IPS DF 19.7 (cell line): ENCODE measurements at regions not wholly inside any gene's neighbourhood (a gene's known extent, or its start where the extent isn't known, plus 50 kb on each side); places are given as distances from the start of the nearest gene placed in this dataset.

Source experiments
- DNase-seq: peaks from one replicate; pipeline ENCODE4 v3.0.0-alpha.2; 2013; ENCODE audit warnings: low read depth, low spot score

DNA sequence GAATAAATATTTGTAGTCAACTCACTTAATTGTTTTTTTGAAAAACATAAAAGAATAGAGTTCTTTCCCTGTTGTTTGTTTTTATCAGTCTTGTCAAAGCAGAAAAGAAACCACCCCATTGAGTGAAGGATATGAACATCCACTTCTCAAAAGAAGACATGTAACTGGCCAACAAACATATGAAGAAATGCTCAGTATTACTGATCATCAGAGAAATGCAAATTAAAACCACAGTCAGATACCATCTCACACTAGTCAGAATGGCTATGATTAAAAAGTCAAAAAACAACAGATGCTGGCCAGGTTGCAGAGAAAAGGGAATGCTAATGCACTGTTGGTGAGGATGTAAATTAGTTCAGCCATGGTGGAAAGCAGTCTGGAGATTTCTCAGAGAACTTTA is 326.1 kb upstream of the EMCN start:
- DNase-seq: no peak

DNA sequence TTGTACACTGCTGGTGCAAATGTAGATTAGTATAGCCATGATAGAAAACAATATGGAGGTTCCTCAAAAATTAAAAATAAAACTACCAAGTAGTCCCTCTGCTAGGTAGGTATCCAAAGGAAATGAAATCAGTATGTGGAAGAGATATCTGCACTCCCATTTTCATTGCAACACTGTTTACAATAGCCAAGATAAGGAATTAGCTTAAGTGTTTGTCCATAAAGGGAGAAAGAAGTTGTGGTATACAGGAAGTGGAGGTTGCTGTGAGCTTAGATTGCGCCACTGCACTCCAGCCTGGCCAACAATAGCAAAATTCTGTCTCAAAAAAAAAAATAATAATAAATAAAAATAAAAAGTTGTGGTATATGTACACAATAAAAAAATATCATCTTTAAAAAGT is 325.0 kb upstream of the EMCN start:
- DNase-seq: no peak

DNA sequence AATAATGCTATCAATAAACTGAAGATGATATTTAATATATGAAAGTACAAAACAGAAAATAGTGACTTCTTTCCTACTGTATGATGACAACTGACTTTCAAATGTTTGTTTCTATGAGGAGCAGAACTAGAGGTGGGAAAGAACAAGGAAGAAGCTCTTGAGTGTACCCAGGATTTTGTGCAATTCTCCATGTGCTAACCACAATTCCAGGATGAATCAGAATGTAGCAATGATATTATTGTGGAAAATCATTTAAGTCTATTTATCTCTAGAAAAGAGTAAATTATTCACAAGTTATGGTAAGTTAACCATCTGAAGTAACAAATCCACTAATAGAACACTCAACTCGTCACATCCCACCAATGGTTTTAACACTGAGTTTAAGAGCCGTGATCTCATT is 324.1 kb upstream of the EMCN start:
- DNase-seq: no peak

DNA sequence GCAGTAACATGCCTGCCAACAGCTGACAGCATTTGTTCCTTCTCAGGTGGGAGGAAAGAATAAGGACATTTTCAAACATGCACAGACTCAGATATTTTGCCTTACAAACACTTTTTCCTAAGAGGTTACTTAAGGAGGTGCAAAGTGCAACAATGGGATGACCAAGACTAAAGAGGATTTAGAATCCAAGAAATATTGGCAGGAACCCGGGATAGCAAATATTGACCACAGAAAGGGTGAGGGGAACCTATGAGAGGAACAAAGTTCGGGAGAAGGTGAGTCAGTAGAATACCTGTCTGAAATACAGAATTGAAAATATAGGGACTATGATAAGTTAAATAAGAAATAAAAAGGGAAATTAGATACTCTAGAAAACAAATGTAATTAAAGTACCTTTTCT is 321.9 kb upstream of the EMCN start:
- no peak for DNase-seq

DNA sequence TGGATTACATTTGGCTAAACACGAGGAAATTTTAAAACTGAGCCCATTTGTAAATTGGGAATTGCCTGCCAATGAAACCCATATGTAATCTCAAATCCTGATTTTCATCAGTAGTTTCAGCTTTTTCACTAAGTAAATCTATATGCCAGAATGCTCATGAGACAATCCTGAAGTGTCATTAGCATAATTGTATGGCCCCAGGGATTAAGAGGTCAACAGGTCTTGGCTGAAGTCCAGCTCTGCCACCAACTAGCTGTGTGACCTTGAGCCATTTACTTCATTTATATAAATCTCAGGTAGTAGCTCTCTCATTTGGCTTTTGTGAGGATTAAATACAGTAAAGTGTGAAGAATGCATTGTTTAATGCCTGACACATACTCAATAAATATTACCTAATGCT is 320.5 kb upstream of the EMCN start:
- no peak for DNase-seq

DNA sequence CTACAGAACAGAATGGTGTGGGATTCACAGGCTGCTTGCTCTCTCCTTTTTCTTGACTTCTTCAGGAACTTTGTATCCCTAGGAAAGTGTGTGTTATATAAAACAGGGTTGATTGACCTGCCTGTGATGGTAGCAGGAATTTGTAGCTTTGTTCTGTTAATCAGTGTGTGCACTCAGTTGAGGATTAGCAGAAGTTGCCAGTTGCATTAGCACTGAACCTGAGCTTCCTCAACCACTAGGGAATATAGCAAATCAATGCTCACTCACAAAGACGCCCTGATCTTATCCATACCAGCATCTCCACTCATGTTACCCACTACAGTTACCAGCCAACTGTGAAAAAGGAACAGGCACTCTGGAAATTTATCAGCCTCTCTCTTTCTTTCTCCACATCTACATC is 319.1 kb upstream of the EMCN start:
- DNase-seq: no peak

DNA sequence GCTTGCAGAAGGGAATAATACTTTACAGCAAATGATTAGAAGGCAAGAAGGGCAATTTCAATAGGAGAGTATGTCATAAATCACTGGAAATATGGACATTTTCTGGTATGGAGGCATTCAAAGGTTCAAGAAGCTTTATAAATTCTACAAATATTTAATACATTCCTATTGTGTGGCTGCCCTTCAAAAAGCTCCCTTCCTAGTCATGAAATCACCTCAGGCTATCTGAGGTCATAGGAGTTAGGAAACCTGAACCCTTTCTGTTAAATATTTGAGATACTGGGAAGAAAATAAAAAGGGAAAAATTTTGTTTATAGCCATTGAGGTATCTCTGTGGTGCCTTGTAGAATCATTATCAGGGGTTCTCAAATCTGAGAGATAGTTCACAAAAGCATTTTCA is 316.8 kb upstream of the EMCN start:
- no peak for DNase-seq

DNA sequence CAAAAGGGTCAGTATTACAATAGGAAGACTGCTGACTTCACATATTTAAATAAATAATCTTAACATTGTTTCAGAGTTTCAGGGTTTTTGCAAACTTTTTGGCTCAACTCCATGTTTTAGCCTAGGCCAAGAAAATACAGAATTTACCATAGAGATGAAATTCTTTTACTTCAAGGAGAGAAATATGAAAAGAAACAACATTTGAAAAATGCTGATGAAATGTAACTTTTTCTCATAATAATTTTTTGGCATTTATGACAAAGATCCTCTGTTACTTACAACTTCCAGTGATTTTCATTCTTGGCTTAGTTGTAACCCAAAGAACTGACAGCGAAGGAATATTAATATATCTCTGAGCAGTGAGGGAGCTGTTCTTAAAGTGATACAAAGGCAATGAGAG is 316.1 kb upstream of the EMCN start:
- DNase-seq: no peak

DNA sequence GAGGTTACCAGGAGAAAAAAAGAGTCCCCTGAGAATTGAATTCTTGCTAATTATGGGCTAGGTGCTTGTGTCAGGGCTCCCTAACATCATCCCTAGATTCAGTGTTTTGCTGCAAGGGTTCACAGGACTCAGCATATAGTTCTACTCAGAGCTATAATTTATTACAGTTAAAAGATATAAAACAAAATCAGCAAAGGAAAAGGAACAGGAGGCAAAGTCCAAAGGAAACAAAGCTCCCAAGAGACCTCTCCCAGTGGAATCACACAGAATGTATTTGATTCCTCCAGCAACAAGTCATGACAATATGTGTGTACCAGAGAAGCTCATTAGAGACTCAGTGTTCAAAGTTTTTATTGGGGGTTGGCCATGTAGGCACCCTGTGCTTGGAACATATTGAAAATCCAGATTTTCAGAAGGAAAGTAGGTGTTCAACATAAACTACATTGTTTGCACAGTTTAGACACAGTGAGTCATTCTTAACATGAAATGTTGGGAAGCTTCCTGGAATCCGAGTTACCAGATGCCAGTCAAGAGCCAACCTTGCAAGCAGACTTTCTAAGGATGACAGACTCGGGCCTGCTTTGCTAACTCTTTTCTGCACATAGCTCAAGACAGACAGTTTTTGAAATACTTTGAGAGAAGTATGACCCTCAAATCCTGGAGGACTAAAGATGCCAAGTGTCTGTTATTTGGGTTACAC is 311.3 kb upstream of the EMCN start:
- DNase-seq: no peak

DNA sequence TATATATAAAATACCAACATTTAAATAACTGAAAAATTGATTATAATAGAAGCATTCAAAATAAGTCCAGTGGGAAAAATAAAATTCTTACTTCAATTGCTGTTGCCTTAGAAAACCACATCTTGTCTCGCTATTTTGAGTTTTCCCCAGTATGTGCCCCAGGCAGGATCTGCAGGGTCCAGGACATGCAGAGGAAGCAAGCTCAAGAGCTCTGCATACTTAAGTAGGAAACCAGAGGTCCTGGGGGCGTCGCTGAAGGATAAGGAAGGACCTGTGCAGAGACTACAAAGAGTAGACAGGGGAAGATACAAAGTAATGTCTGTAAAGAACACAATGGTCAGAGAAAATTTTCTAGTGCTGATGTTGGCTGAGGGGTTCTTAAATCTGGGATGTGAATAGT is 310.5 kb upstream of the EMCN start:
- no peak for DNase-seq

DNA sequence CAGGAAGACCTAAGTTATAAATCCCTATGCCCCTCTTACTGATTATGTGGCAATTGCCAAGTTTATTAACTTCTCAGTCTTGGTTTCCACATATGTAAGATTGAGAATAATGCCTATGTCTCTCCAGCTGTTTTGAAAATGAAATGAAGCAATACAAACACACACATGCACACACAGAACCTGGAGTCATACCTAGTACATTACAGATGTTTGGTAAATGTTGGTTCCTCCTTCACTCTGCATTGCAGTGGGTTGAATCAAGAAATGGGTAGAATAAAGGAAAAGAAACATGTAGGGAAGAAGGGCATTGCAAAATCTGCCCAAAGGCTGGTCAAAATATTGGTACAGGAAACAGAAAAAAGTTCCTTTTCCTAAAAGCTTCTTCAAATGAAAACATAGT is 309.9 kb upstream of the EMCN start:
- no peak for DNase-seq

DNA sequence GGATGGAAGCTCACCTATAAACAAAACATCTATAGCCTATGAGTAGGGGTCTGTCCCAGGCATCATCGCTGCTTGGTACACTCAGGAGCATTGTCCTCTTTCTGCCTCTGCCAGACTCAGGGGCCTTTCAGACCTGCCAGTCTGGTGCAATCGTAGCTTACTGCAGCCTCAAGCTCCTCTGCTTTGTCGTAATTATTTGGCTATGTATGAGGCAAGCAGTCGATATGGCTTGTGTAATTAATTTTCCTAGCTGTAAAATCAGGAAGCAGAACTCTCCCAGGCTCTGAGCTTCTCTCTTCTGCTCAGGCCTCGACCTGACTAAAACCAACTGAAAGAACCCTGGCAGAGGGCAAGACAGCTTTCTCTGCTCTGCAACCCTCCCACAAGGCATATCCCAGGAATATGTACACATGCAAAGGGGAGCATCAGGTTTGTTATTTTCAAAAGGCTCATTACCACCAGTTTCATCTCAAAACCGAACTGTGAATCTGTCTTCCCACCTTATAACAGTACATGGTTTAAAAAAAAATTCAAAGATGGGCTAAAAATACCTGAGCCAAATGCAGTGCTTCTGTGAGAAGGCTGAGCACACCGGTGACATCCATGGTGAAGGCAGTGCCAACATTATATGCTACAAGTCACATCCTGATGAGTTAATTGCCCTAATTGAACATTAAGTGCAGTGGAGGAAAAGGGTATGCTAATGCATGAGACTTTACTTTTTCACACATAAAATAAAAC is 309.2 kb upstream of the EMCN start:
- no peak for DNase-seq

DNA sequence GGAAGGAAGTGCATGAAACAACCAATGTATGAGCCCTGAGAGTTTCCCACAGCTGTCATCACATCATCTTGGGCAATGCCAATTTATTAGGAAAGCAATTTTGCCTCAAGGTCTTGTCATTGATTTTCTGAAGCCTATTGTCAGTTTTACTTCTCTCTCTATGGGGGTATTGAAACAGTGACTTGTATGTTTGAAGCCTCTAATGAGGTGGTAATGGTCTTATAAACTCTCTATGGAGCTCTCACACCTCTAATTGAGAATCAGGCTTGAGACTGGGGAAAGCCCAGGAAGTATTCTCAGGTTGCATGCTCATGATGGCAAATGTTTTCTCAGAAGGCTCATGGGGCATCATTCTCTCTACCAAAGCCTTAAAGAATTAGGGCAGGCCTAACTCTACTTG is 308.2 kb upstream of the EMCN start:
- no peak for DNase-seq

DNA sequence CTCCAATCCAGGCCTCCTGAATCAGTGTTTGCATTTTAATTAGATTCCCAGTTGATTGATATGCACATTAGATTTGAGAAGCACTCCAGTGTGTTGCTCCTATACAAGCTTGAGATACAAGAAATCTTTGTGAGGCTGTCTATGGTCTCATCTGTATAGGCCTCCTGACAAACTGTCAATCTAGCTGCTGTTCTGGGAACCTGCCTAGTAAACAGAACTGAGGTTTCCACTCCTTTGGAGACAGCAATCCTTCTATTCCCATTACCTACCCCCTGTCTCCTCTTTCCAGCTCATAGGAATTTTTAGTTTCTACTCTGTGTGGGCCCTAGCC is 306.1 kb upstream of the EMCN start:
- no peak for DNase-seq

DNA sequence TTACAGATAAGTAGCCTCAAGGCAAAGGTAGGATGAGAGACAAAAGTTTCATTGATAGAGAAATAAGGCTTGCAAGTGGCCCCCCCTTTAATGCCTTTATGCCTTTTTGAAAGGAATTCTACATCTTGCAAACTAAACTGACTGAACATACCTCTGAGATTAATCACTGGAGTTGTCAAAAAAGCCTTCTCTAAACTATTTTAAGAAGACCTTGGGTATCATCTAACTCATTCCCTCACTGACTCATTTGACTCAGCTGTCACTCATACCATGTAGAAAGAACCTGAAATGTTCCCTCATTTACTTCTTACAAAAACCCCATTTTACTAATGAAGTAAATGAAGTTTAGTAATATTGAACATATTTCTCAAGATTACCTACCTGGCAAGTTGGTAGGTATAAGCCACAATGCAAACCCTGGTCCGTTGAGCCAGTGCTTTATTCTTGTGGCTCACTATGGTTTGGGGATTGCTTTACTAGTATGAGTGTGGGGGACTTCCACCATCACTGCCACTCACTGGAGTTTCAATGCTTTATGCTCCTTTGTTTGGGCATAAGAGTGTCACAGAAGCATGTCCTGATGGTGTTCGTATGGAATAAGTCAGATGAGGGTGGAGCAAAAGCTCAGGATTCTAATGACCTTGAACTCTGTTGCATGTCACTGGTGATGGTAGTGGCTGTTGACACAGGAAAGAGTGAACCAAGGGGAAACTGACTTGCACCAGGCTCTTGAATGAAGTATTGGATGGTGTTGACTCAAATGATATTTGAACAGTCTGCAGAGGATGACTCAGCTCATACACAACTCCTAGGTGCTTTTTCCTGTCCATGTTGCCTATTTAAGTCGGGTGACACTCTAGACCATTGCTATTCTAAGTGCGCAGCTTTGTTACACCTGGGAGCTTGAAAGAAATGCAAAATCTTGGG is 305.5 kb upstream of the EMCN start:
- no peak for DNase-seq

DNA sequence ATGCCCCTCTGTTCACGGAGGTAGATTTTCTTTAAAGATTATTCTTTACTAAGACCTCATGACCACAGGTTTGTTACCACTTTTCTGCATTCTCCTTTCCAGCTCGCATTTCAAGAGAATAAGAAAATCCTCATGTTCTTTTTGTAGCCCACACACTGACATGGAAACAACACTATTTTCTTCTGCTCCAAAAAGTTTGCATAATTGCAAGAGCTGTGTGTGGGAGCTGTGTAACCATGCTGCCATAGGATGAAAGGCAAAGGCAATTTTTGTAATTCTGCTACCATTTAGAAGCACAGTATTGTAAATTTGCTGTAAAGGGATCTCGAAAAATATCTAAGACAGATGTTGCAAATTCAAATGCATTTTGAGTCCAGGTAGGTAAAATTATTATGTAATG is 302.4 kb upstream of the EMCN start:
- no peak for DNase-seq

DNA sequence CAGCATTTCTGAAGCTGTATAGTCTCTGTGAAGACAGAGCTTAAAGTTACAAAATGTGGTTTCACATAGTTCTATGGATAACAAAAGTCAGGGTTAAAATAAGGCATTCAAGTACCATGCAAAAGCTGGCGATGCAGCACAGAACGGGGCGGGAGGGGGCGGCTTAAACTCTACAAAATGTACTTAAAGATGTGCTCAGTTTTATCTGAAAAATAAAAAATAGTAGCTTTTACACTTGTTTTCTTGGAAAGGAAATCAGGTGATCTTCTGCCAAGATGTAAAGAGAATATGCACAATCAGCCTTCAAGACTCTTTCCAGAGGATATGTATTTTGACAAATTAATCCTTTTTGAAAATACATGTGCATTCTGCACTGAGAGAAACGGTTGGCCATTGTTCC is 301.7 kb upstream of the EMCN start:
- no peak for DNase-seq

DNA sequence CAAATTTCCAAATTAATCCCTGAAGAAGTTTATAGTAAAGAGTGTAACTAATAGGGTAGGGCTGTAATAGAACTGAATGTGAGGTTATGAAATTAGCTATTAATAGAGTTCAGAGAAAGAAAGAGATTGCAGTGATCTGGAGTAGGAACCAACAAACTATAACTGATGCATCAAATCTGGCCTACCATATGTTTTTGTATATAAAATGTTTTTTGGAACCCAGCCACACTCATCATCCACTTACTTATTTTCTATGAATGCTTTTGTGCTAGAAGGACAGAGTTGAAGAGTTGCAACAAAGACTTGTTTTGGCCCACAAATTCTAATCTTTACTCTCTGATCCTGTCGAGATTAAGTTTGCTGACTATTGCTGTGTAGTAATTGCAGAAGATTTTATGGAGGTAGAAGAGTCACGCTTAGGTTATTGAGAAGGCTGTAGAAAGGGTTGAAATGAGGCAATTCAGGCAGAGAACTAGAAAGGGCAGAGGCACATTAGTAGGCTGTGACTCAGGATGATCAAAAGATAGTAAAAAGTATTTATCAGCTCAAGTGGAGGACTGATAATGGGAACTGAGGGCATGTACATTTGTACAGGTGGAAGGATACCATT is 298.7 kb upstream of the EMCN start:
- no peak for DNase-seq

DNA sequence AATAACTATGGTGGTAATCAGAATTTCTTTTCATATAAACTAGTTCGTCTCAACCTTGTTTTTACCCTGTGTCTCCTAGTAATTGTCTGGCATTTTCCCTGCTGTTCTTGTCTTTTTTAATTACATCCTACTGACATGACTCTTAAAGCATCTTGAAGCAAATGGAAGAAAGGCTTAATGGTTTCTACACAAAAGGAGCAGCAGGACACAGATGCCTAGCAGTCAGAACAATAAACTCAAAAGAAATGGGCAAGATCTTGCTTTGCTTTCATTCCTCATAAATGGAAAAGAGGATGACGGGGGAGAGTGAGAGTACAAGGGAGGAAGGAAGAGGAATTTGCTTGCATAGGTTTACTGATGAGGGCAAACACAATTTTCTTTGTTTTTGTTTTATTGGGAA is 293.2 kb upstream of the EMCN start:
- DNase-seq: peak; percentile 33

DNA sequence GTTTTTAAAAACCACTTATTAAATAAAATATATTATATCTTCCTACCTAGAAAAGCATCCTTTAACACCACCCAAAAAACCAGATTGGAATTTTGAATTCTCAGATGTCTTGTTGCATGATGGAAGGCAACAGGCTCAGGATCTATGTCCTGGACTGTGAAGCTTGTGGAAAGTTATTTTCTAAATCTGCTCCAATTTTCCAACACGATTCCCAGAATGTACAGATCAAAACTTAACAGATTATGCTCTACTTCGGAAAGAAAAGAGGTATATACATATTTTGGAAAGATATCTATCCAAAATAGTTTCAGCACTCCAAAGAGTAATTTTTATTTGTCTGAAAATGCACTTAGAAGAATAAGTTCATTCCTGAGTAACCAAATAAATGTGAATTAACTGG is 291.7 kb upstream of the EMCN start:
- DNase-seq: no peak

DNA sequence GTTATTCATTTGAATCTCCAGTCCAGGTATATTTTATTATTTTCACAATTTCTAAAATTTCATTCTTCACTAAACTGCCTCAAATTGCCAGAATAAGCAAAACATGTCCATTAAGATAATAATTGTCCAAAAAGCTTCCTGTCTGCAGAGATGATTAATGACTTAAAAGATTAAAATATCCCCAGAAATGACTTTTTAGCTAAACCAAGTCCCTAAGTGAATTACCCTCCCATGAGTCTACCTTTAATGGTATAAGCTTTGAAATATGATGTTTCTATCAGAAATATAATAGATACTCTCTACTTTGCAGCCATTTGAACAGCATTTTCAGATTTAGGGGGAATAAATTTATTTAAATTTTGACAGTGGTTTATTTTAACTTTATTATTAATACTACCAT is 289.2 kb upstream of the EMCN start:
- no peak for DNase-seq

DNA sequence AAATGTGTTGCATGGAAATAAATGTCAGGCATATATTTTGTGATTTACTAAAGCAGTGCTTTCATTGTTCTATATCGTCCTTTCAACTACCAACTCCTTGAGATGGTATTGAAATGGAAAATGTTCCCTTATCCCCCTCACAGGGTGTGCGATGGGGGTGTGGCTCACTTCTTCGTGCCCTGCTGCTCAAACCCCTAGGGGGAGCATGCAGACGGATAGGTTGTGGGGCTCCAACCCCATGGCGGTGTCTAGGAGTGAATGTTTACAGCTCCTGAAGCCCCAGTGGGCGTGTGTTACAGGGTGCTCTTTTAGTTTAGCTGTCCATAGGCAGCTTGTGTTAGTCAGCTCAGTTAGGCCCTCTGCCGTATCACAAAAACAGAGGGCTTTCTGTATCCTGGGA is 287.7 kb upstream of the EMCN start:
- peak; percentile 17 for DNase-seq
